ENCODE measurements at regions not wholly inside any gene's neighbourhood (a gene's known extent, or its start where the extent isn't known, plus 50 kb on each side); places are given as distances from the start of the nearest gene placed in this dataset.

- no peak overlapping the region for H3K9ac ChIP-seq
- TF ChIP-seq CTCF (IDR thresholded peaks at IDR 0.05): no peak
Observed at GRCh38 chr15:92770641-92771040, 115.1 kb upstream of the FAM174B start.

GRCh38 chr15:92772061-92772460, 116.5 kb upstream of the FAM174B start:
- no peaks in the 10 kb centered on the region for H3K27me3 ChIP-seq (ENCODE audit: control insufficient read depth, insufficient read depth, low read length)
- no peak overlapping the region for H3K4me2 ChIP-seq (ENCODE audit: low read length)
- no peak overlapping the region for H3K9ac ChIP-seq
- H3K36me3 ChIP-seq (ENCODE audit: control insufficient read depth, insufficient read depth, low read length): no peaks in the 10 kb centered on the region
- no peaks in the 10 kb centered on the region for H3K4me1 ChIP-seq
- H3K27ac ChIP-seq: no peak overlapping the region
- TF ChIP-seq CTCF (IDR thresholded peaks at IDR 0.05): no peak
- H3K4me3 ChIP-seq (ENCODE audit: low read depth, low read length): no peak overlapping the region
- no peaks in the 10 kb centered on the region for H3K79me2 ChIP-seq
- H2AFZ ChIP-seq: no peak overlapping the region
- H3K9me3 ChIP-seq (ENCODE audit: control insufficient read depth, low read length): no peaks in the 10 kb centered on the region

More at GRCh38 chr15:92770641-92771040, 115.1 kb upstream of the FAM174B start:
- Histone ChIP-seq H3K4me2 (ENCODE audit: low read length) (no peak overlapping the region), H3K27me3 (ENCODE audit: control insufficient read depth, insufficient read depth, low read length) (no peaks in the 10 kb centered on the region), H3K4me1 (no peaks in the 10 kb centered on the region), H3K4me3 (ENCODE audit: low read depth, low read length) (no peak overlapping the region), H3K79me2 (no peaks in the 10 kb centered on the region), H2AFZ (no peak overlapping the region), H3K9me3 (ENCODE audit: control insufficient read depth, low read length) (no peaks in the 10 kb centered on the region), H3K27ac (no peak overlapping the region), H3K36me3 (ENCODE audit: control insufficient read depth, insufficient read depth, low read length) (no peaks in the 10 kb centered on the region)

DNA sequence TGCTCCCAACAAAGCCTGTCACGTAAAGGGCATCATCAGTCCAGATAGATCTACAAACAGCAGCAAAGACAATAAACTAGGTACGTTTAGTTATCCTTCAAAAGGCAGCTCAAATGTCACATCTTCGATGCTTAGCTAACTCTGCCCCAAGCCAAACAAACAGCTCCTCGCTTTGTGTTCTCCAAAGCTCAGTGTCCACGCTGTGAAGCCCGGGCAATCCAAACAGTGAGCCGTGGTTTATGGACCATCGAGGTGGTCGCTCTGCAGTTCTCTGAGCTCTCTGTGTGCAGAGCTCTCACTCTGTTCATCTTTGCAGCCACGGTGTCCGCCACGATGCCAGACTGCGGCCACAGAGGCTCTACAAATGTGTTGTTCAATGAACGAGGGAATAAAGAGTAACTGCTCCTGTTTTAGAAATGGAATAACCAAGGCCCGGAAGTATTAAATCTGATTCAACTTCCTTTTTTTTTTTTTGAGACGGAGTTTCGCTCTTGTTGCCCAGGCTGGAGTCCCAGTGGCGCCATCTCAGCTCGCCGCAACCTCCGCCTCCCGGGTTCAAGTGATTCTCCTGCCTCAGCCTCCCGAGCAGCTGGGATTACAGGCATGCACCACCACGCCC, 117.2 kb upstream of the FAM174B start:
- TF ChIP-seq CTCF (IDR thresholded peaks at IDR 0.05): no peak
- no peak overlapping the region for H2AFZ ChIP-seq
- no peaks in the 10 kb centered on the region for H3K4me1 ChIP-seq
- H3K4me2 ChIP-seq (ENCODE audit: low read length): no peak overlapping the region
- H3K9me3 ChIP-seq (ENCODE audit: control insufficient read depth, low read length): no peaks in the 10 kb centered on the region
- no peak overlapping the region for H3K9ac ChIP-seq
- H3K27me3 ChIP-seq (ENCODE audit: control insufficient read depth, insufficient read depth, low read length): no peaks in the 10 kb centered on the region
- no peak overlapping the region for H3K4me3 ChIP-seq (ENCODE audit: low read depth, low read length)
- no peaks in the 10 kb centered on the region for H3K79me2 ChIP-seq
- no peak overlapping the region for H3K27ac ChIP-seq
- no peaks in the 10 kb centered on the region for H3K36me3 ChIP-seq (ENCODE audit: control insufficient read depth, insufficient read depth, low read length)

DNA sequence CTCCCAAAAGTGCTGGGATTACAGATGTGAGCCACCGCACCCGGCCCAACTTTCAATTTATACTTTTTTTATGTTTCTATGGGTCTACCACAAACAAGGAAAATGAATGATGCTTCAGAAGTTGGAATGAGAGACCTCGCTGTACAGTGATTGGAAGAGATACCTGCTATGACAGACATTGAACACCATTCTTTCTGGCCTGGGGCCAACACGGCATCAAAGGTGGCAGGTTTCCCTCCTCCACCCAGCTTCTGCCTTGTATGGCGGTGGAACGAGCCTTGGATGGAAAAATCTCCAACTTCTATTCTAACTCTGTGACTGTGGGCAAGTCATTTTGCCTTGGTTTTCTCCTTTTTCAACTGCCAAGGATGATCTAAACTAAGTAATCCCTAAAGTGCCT, 117.8 kb upstream of the FAM174B start:
- H3K4me2 ChIP-seq (ENCODE audit: low read length): no peak overlapping the region
- no peaks in the 10 kb centered on the region for H3K27me3 ChIP-seq (ENCODE audit: control insufficient read depth, insufficient read depth, low read length)
- no peak overlapping the region for H3K27ac ChIP-seq
- no peaks in the 10 kb centered on the region for H3K36me3 ChIP-seq (ENCODE audit: control insufficient read depth, insufficient read depth, low read length)
- H3K9ac ChIP-seq: no peak overlapping the region
- no peaks in the 10 kb centered on the region for H3K4me1 ChIP-seq
- H3K4me3 ChIP-seq (ENCODE audit: low read depth, low read length): no peak overlapping the region
- TF ChIP-seq CTCF (IDR thresholded peaks at IDR 0.05): no peak
- no peaks in the 10 kb centered on the region for H3K9me3 ChIP-seq (ENCODE audit: control insufficient read depth, low read length)
- H2AFZ ChIP-seq: no peak overlapping the region
- no peaks in the 10 kb centered on the region for H3K79me2 ChIP-seq

- Histone ChIP-seq H3K27me3 (ENCODE audit: control insufficient read depth, insufficient read depth, low read length) (no peaks in the 10 kb centered on the region), H3K4me1 (no peaks in the 10 kb centered on the region), H2AFZ (no peak overlapping the region), H3K9me3 (ENCODE audit: control insufficient read depth, low read length) (no peaks in the 10 kb centered on the region), H3K4me3 (ENCODE audit: low read depth, low read length) (no peak overlapping the region), H3K79me2 (no peaks in the 10 kb centered on the region), H3K9ac (no peak overlapping the region), H3K4me2 (ENCODE audit: low read length) (no peak overlapping the region), H3K27ac (no peak overlapping the region), H3K36me3 (ENCODE audit: control insufficient read depth, insufficient read depth, low read length) (no peaks in the 10 kb centered on the region)
- TF ChIP-seq CTCF (IDR thresholded peaks at IDR 0.05): no peak
Observed at GRCh38 chr15:92779874-92780273, 120.2 kb upstream of the CHD2 start.

All from parathyroid adenoma (tissue), 2 donors.